ENCODE measurements at regions not wholly inside any gene's neighbourhood (a gene's known extent, or its start where the extent isn't known, plus 50 kb on each side); places are given as distances from the start of the nearest gene placed in this dataset.
A peak's percentile ranks its signal among the peaks of the same experiment; 100 is the strongest.

DNA sequence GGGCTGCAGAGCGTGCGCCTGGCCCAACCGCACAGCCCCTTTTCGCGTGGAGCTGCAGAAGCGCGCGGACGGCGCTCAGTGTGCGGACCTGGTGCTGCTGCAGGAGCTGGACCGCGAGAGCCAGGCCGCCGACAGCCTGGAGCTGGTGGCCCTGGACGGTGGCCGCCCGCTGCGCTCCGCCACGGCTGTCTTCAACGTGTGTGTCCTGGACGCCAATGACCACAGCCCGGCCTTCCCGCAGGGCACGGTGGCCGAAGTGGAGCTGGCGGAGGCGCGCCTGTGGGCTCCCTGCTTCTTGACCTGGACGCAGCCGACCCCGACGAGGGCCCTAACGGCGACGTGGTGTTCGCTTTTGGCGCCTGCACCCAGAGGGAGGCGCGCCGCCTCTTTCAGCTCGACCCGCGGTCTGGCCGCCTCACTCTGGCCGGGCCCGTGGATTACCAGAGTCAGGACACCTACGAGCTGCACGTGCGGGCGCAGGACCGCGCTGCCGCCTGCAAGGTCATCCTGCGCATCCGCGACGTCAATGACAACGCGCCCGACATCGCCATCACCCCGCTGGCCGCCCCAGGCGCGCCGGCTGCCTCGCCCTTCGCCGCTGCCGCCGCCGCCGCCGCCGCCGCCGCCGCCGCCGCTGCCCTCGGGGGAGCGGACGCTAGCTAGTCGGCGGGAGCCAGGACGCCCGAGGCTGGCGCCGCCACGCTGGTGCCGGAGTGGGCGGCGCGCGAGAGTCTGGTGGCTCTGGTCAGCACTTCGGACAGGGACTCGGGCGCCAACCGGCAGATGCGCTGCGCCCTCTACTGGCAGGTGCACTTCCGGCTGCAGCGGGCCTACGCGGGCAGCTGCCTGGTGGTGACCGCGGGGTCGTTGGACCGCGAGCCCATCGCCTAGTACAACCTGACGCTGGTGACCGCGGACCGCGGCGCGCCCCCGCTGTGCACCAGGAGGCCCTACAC lies 172.2 kb downstream of the OLFM4 start:
- no peaks in the 10 kb centered on the region for H3K9me3 Mint-ChIP-seq

DNA sequence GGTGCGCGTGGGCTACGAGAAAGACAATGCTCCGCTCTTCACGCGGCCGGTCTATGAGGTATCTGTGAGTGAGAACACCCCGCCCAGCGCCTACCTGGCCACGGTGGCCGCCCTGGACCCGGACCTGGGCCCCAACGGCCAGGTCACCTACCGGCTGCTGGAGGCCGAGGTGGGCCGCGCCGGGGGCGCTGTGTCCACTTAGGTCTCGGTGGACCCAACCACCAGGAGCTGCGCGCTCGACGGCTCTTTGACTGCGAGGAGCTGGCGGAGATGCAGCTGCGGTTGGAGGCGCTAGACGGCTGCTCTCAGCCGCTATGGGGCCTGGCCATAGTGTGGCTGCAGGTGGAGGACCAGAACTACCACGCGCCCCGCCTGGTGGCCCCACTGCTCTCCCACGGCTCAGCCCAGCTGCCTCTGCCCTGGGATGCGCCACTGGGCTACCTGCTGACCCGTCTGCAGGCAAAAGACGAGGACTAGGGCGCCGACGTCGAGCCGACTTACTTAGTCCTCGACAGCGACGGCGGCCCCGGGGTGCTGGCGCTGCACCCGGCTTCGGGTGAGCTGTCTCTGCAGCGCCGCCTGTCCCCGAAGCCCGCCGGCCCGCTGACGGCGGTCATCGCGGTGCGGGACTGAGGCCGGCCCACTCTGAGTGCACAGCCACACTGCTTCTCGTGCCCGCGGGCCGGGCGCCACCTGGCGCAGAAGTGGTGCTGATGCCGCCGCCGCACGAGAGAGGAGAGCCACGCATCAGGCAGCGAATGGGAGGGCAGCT lies 173.0 kb downstream of the OLFM4 start:
- DNase-seq (ENCODE audit: low spot score): no peak
- Mint-ChIP-seq H3K4me1 (ENCODE audit: low read depth) (no peaks in the 10 kb centered on the region), H3K9me3 (no peaks in the 10 kb centered on the region), H3K27ac (no peak overlapping the region), H3K27me3 (ENCODE audit: low read depth) (peaks cover 8% of the 10 kb centered on the region), H3K4me3 (no peak overlapping the region), H3K36me3 (ENCODE audit: low read depth) (no peaks in the 10 kb centered on the region)

More for the DNA sequence above, 172.2 kb downstream of the OLFM4 start:
- H3K4me1 Mint-ChIP-seq (ENCODE audit: low read depth): no peaks in the 10 kb centered on the region
- peaks cover 8% of the 10 kb centered on the region for H3K27me3 Mint-ChIP-seq (ENCODE audit: low read depth)
- H3K36me3 Mint-ChIP-seq (ENCODE audit: low read depth): no peaks in the 10 kb centered on the region
- H3K27ac Mint-ChIP-seq: no peak overlapping the region
- no peak overlapping the region for H3K4me3 Mint-ChIP-seq
- peak; percentile 6 for DNase-seq (ENCODE audit: low spot score)

DNA sequence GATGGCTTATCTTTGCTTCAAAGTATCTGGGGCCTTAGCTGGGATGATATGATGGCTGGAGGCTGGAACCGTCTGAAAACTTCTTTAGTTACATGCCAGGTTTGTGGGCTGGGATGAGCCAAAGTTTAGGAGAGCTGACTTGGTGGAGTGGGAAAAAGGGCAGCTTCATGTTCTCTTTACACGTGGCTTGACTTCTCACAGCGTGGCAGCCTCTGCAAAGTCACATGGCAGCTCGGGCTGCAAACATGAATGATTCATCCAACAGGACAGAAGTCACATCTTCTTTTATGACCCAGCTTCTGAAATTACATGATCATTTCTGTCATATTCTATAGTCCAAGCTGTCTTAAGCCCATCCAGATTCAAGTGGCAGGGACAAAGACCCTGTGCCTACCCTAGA lies 176.0 kb downstream of the OLFM4 start:
- Mint-ChIP-seq H3K9me3 (no peaks in the 10 kb centered on the region), H3K4me1 (ENCODE audit: low read depth) (no peaks in the 10 kb centered on the region), H3K36me3 (ENCODE audit: low read depth) (no peaks in the 10 kb centered on the region), H3K27ac (no peak overlapping the region), H3K4me3 (no peak overlapping the region), H3K27me3 (ENCODE audit: low read depth) (peaks cover 6% of the 10 kb centered on the region)
- DNase-seq (ENCODE audit: low spot score): no peak

DNA sequence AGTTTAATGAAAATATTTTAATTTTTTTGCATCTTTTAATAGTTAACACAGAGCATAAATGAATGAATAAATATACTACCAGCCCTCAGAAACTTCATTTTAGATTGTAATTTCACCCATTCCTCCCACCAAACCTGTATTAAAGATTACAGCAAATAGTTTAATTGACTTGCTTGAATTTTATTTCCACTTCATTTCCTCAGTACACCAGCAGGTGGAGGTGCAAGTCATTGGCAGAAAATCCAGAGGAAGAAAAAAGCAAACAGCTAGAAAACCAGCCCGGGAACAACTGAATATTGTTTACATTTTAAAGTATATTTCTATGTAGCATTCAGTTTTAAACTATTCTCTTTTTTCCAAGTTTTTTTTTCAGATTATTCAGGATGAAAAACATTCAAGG lies 177.8 kb downstream of the OLFM4 start:
- no peak for DNase-seq (ENCODE audit: low spot score)
- Mint-ChIP-seq H3K36me3 (ENCODE audit: low read depth) (no peaks in the 10 kb centered on the region), H3K4me3 (no peak overlapping the region), H3K27me3 (ENCODE audit: low read depth) (peaks cover 5% of the 10 kb centered on the region), H3K27ac (no peak overlapping the region), H3K4me1 (ENCODE audit: low read depth) (no peaks in the 10 kb centered on the region), H3K9me3 (no peaks in the 10 kb centered on the region)

DNA sequence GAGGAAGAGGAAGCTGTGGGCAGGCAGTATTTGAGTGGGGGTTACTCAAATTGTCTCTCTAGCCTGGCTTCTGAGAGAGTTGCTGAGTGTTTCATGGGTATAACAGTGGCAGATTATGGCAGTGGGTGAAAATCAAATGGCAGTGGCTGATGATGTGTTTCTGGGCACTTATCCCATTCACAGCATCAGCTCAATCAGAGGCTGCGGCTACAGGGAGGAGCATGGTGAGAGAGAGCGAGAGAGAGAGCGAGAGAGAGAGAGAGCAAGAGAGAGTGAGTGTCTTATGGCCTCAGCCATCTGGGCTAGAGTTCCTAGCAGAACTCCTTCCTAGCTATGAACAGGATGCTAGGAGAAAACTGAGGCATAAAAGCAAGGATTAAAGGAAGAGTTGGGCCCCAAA lies 178.9 kb downstream of the OLFM4 start:
- Mint-ChIP-seq H3K36me3 (ENCODE audit: low read depth) (no peaks in the 10 kb centered on the region), H3K9me3 (no peaks in the 10 kb centered on the region), H3K4me1 (ENCODE audit: low read depth) (no peaks in the 10 kb centered on the region), H3K27ac (no peak overlapping the region), H3K4me3 (no peak overlapping the region), H3K27me3 (ENCODE audit: low read depth) (peaks cover 5% of the 10 kb centered on the region)
- no peak for DNase-seq (ENCODE audit: low spot score)

DNA sequence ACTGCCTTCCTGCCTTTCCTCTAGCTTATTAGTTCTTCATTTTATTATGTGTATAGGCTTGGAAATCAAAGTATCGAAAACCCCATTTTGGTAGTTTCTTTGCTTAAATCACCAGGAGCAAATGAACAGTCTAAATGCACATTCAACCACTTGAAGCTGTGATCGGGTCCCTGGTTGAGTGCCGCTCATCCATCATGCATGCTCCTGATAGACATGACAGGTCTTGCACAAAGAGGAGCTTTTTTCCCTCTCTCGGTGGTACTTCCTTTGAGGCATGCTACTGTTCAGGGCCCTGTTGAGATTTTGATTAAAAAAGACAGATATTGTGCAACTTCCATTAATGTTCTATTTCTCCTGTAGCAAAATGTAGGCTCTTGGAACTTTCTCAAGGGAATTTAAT lies 185.8 kb downstream of the OLFM4 start:
- DNase-seq (ENCODE audit: low spot score): no peak
- Mint-ChIP-seq H3K27ac (no peak overlapping the region), H3K4me3 (no peak overlapping the region), H3K4me1 (ENCODE audit: low read depth) (no peaks in the 10 kb centered on the region), H3K9me3 (no peaks in the 10 kb centered on the region), H3K27me3 (ENCODE audit: low read depth) (no peaks in the 10 kb centered on the region), H3K36me3 (ENCODE audit: low read depth) (no peaks in the 10 kb centered on the region)

DNA sequence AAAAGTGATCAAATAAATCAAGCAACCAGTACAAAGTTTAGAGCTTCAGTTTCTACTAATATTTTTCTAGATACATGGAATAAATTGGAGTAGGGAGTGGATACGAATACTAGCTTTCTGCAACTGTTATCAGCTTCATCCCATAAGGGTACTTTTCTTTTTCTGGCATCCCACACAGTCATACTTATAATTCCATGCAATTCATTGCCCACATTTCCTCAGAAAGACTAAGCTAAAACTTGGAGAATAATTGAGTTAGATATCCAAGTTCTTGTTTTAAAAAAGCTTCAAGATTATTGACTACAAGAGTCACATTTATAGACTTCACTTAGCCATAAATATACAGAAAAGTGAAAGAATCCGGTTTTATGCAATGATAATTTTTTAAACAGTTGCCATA lies 186.9 kb downstream of the OLFM4 start:
- H3K27me3 Mint-ChIP-seq (ENCODE audit: low read depth): no peaks in the 10 kb centered on the region
- no peaks in the 10 kb centered on the region for H3K9me3 Mint-ChIP-seq
- no peak for DNase-seq (ENCODE audit: low spot score)
- H3K36me3 Mint-ChIP-seq (ENCODE audit: low read depth): no peaks in the 10 kb centered on the region
- H3K27ac Mint-ChIP-seq: no peak overlapping the region
- no peak overlapping the region for H3K4me3 Mint-ChIP-seq
- H3K4me1 Mint-ChIP-seq (ENCODE audit: low read depth): no peaks in the 10 kb centered on the region

DNA sequence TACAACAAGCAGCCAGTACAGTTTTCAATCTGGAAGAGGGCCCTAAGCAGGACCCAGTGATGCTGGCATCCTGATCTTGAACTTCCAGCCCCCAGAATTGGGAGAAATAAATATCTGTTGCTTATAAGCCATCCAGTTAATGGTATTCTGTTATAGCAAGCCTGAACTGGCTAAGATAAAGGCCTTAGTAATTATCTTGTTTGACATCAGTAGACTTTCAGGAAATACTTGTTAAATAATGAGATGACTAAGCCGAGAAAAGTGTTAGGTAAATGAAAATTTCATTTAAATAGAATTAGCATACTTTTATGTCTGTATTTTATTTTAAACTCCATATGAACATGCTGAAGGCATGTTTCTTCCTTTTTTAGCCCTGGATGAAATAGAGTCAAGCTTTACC lies 188.2 kb downstream of the OLFM4 start:
- Mint-ChIP-seq H3K27ac (no peak overlapping the region), H3K4me3 (no peak overlapping the region), H3K4me1 (ENCODE audit: low read depth) (no peaks in the 10 kb centered on the region), H3K36me3 (ENCODE audit: low read depth) (no peaks in the 10 kb centered on the region), H3K9me3 (no peaks in the 10 kb centered on the region), H3K27me3 (ENCODE audit: low read depth) (no peaks in the 10 kb centered on the region)
- DNase-seq (ENCODE audit: low spot score): no peak

DNA sequence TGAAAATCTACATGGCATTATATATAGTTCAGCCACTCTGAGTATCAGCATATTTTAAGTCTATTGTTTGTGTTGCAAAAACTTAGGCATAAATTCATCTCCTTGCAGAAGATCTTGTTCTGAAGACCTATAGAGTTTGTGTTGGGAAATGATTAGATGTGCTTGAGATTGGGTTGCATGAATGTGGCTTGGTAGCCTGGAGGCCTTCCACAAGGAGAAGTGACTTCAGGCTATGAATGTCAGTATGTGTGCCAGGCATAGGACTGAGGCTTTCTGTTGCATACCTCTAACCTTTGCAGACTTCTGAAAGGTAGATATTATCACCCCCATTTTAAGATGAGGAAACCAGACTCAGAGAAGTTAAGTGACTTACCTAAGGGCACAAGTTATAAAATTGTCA lies 188.6 kb downstream of the OLFM4 start:
- Mint-ChIP-seq H3K27ac (no peak overlapping the region), H3K36me3 (ENCODE audit: low read depth) (no peaks in the 10 kb centered on the region)

DNA sequence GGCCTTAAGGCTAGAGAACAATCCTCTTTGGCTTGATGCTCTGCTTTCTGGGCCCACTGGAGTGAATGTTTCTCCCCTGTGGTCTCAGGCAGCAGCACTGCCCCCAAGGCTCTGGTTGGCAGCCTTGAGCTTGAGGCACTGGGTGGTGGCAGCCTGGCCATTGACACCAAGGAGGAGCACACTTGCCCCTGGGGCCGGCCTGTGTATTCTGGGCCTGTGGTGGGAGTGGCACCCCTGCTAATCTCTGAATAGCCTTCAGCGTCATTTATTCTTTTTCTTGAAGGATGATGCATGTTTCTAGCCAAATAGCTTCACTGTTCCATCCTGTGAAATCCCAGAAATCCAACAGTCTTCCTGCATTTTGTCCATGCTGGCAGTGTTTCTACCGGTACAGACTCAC lies 191.4 kb downstream of the OLFM4 start:
- H3K4me1 Mint-ChIP-seq (ENCODE audit: low read depth): no peaks in the 10 kb centered on the region
- DNase-seq (ENCODE audit: low spot score): no peak
- no peaks in the 10 kb centered on the region for H3K27me3 Mint-ChIP-seq (ENCODE audit: low read depth)
- no peaks in the 10 kb centered on the region for H3K9me3 Mint-ChIP-seq
- H3K36me3 Mint-ChIP-seq (ENCODE audit: low read depth): no peaks in the 10 kb centered on the region
- no peak overlapping the region for H3K4me3 Mint-ChIP-seq
- no peak overlapping the region for H3K27ac Mint-ChIP-seq

More for the DNA sequence above, 188.6 kb downstream of the OLFM4 start:
- H3K27me3 Mint-ChIP-seq (ENCODE audit: low read depth): no peaks in the 10 kb centered on the region
- no peak overlapping the region for H3K4me3 Mint-ChIP-seq
- no peaks in the 10 kb centered on the region for H3K9me3 Mint-ChIP-seq
- H3K4me1 Mint-ChIP-seq (ENCODE audit: low read depth): no peaks in the 10 kb centered on the region
- DNase-seq (ENCODE audit: low spot score): no peak

DNA sequence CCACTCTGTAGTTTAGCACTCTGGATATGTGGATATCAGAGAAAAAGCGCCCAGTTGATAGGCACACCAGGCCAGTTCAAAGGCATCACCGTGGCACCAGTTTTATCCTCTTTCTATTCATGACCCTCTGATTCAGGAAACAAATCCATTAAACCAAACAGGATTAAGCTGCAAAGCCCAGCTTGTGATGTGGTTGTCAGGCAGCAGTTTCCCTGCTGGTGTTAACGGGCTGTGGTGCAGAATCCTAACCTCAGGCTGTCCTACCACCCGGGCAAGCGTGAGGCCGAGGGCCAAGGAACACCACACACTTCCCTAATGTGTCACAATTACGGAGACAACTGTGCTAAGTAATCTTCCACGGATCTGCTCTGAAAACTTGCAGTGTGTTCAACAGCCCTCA lies 209.1 kb downstream of the OLFM4 start:
- no peak overlapping the region for H3K4me3 Mint-ChIP-seq

DNA sequence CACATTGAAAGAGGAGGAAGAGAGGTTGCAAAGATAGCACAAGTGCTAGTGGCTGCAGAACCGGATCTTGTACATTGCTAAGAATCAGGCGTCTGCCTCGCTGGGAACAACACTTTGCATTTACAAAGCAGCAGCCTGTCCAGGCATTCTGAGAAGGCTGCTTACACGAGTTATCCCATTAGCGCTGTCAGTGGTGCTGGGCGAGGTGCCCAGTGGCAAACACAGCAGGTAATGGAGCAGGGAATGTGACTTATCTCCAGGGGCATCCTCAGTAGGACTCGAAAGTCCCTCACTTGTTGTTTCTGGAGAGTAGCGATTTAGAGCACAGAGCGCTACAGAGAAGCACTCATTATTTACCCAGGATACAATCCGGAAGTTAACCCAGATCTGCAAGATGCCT lies 209.6 kb downstream of the OLFM4 start:
- H3K27ac Mint-ChIP-seq: no peak overlapping the region
- no peaks in the 10 kb centered on the region for H3K4me1 Mint-ChIP-seq (ENCODE audit: low read depth)
- H3K4me3 Mint-ChIP-seq: no peak overlapping the region
- no peak for DNase-seq (ENCODE audit: low spot score)
- no peaks in the 10 kb centered on the region for H3K27me3 Mint-ChIP-seq (ENCODE audit: low read depth)
- no peaks in the 10 kb centered on the region for H3K36me3 Mint-ChIP-seq (ENCODE audit: low read depth)
- no peaks in the 10 kb centered on the region for H3K9me3 Mint-ChIP-seq

More for the DNA sequence above, 209.1 kb downstream of the OLFM4 start:
- DNase-seq (ENCODE audit: low spot score): no peak
- Mint-ChIP-seq H3K36me3 (ENCODE audit: low read depth) (no peaks in the 10 kb centered on the region), H3K9me3 (no peaks in the 10 kb centered on the region), H3K27me3 (ENCODE audit: low read depth) (no peaks in the 10 kb centered on the region), H3K4me1 (ENCODE audit: low read depth) (no peaks in the 10 kb centered on the region), H3K27ac (no peak overlapping the region)

DNA sequence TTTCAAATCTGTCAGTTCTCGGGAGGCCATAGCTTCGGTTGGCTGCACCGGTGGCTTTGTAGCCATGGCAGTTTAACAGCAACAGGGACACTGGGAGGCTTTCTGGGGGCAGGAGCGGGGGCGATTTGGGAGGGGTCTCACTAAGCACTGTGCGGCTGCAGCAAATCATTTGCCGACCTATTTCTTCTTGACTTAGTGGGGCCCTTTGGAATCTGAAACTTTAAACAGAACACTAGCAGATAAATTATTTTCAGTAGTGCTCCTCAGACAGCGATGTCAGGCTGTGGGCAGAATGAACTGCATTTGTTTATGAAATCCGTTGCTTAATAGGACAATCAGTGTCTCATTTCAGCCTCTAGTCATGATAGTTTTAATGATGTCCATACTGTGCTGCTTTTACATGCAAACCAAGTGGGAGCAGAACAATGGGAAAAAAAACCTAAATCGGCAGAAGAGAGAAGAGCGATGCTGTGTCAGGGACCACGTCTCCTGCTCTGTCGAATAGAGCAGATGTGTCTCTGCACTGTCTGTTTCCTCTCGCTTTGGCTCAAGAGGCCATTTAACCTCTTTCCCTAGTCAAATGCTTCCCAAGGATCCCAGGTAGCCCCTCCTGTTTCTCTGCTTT lies 211.9 kb downstream of the OLFM4 start:
- Mint-ChIP-seq H3K4me1 (ENCODE audit: low read depth) (no peaks in the 10 kb centered on the region), H3K36me3 (ENCODE audit: low read depth) (no peaks in the 10 kb centered on the region), H3K9me3 (no peaks in the 10 kb centered on the region), H3K27me3 (ENCODE audit: low read depth) (no peaks in the 10 kb centered on the region), H3K4me3 (no peak overlapping the region), H3K27ac (no peak overlapping the region)
- no peak for DNase-seq (ENCODE audit: low spot score)

DNA sequence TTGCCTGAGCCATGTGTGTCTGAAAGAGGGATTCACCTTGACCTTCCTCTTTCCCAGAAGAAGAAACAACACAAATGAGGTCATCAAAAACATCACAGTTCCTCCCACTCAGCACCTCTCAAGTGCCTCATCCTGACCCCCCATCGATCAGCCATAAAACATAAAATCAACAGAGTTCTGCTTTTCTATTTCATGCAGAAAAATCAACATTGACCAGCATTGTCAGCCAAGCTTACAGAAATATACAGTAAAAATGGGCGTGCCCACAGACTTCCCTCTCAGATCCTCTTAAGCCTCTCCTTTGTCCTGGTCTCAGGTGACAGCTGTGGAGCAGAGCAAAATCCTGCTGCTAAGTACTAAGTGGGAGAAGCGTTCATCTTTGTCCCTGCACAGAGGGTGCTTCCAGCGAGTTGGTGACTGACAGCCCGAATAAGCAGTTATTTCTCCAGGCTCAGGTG lies 213.3 kb downstream of the OLFM4 start:
- no peaks in the 10 kb centered on the region for H3K9me3 Mint-ChIP-seq
- H3K4me3 Mint-ChIP-seq: no peak overlapping the region
- H3K4me1 Mint-ChIP-seq (ENCODE audit: low read depth): no peaks in the 10 kb centered on the region
- no peaks in the 10 kb centered on the region for H3K36me3 Mint-ChIP-seq (ENCODE audit: low read depth)
- no peak for DNase-seq (ENCODE audit: low spot score)
- H3K27ac Mint-ChIP-seq: no peak overlapping the region
- no peaks in the 10 kb centered on the region for H3K27me3 Mint-ChIP-seq (ENCODE audit: low read depth)
